Vagina (tissue), 2 donors: ENCODE measurements at regions not wholly inside any gene's neighbourhood (a gene's known extent, or its start where the extent isn't known, plus 50 kb on each side); places are given as distances from the start of the nearest gene placed in this dataset.

ENCODE experiments used
- DNase-seq, 2 donors: peaks; one replicate each; pipeline ENCODE4 v3.0.0-alpha.2; 2017; ENCODE audit errors: extremely low spot score in 2 of 2
- H3K27ac ChIP-seq: fragments of 200-600 bp; sonication (generic); one replicate; pipeline ENCODE4 v1.5.1; 2019
- H3K27me3 ChIP-seq: fragments of 200-600 bp; sonication (generic); one replicate; pipeline ENCODE4 v1.5.1; 2019
- H3K36me3 ChIP-seq, 2 donors: fragments of 200-600 bp; sonication (generic); one replicate each; pipeline ENCODE4 v1.5.1; 2017 to 2019
- H3K4me1 ChIP-seq: fragments of 200-600 bp; sonication (generic); one replicate; pipeline ENCODE4 v1.5.1; 2019
- H3K4me3 ChIP-seq, 2 donors: fragments of 200-600 bp; sonication (generic); 1 replicate in 1 of 2; 2 replicates in 1 of 2; pipeline ENCODE4 v1.5.1; 2016 to 2019
- H3K9me3 ChIP-seq: fragments of 200-600 bp; sonication (generic); one replicate; pipeline ENCODE4 v1.5.1; 2019
- POLR2A ChIP-seq, 2 donors: fragments of 450-650 bp; IDR thresholded peaks; one replicate each; pipeline ENCODE4 v1.6.1; 2017; ENCODE audit warnings: antibody characterized with exemption in 2 of 2, mild to moderate bottlenecking in 2 of 2, moderate library complexity in 2 of 2
- POLR2AphosphoS5 ChIP-seq, 2 donors: sonication (generic); formaldehyde crosslinking; IDR thresholded peaks; one replicate each; pipeline ENCODE4 v1.9.0; 2017; ENCODE audit warnings: antibody characterized with exemption in 2 of 2, mild to moderate bottlenecking in 2 of 2, low read depth in 1 of 2; ENCODE audit not compliant: insufficient read depth in 1 of 2
- intact Hi-C: fragments of 100-400 bp; cut with DNase I; formaldehyde crosslinking; loops from one replicate; pipeline ENCODE4 v1.15.1; 2023
- TF ChIP-seq, protein P1 (sequence below), 3 experiments: fragments of 450-650 bp in 2 of 3; fragments of 200-600 bp in 1 of 3; sonication (generic) in 1 of 3; IDR thresholded peaks; one replicate each; pipeline ENCODE4 v1.5.1; 2017 to 2019; ENCODE audit warnings: antibody characterized with exemption in 3 of 3, mild to moderate bottlenecking in 2 of 3, moderate library complexity in 2 of 3

DNA sequence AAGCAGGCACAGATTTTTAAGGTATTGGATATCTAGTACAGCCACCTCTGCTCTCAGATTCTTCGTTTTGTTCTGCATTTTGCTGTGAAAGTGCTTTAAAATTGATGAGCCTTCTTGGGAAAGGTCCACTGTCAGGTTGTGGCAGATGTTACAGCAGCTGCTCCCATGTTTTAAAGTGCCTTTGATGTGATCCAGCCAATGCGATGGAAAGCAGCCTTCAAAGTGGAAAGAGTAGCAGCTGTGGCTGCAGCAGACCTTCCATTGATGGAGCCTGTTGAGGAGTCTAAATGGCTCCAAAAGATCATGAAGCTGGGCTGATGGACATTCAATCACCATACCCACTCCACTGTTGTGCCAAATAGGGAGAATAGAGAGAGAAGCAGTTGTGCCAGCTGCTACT is 816.9 kb downstream of the PLA2G4A start:
- Histone ChIP-seq H3K9me3 (no peaks in the 10 kb centered on the region), H3K27me3 (no peaks in the 10 kb centered on the region), H3K27ac (no peak overlapping the region), H3K4me3 (no peak overlapping the region), H3K4me1 (no peaks in the 10 kb centered on the region), H3K36me3 (no peaks in the 10 kb centered on the region)
- intact Hi-C loops: no loop called here
- no peak for DNase-seq
- TF ChIP-seq POLR2AphosphoS5 (IDR thresholded peaks at IDR 0.05; ENCODE audit: insufficient read depth in 1 of 2, low read depth in 1 of 2): no peak
- TF ChIP-seq, protein P1, sequence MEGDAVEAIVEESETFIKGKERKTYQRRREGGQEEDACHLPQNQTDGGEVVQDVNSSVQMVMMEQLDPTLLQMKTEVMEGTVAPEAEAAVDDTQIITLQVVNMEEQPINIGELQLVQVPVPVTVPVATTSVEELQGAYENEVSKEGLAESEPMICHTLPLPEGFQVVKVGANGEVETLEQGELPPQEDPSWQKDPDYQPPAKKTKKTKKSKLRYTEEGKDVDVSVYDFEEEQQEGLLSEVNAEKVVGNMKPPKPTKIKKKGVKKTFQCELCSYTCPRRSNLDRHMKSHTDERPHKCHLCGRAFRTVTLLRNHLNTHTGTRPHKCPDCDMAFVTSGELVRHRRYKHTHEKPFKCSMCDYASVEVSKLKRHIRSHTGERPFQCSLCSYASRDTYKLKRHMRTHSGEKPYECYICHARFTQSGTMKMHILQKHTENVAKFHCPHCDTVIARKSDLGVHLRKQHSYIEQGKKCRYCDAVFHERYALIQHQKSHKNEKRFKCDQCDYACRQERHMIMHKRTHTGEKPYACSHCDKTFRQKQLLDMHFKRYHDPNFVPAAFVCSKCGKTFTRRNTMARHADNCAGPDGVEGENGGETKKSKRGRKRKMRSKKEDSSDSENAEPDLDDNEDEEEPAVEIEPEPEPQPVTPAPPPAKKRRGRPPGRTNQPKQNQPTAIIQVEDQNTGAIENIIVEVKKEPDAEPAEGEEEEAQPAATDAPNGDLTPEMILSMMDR (IDR thresholded peaks at IDR 0.05): no peak
- no peak for TF ChIP-seq POLR2A (IDR thresholded peaks at IDR 0.05)

DNA sequence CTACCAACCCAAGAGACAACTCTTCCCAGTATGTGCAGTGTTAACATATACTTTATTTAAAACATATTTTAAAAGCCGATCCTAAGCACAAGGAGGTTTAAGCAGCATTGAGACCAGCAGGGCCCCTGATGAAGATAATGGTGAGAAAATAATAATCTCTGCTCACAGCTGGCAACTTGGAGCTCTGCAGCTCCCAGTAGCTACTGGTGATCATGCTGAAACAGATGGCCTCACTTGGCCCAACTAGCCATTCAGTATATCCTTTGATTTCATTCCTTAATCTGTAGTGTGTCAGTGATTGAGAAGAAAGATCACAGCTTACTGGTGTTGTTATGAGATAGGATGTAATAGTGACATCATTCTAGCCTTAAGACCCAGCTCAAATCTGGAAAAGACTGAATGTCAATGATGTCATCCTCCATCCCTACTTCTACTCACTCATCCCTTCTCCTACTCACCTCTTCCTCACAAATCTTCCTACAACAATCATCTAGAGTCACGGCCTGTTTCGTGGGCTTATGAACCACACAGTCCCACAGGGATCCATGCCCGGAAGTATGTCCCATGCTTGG is 817.9 kb downstream of the PLA2G4A start:
- no peaks in the 10 kb centered on the region for H3K9me3 ChIP-seq
- no peak for DNase-seq
- intact Hi-C loops: no loop called here
- no peak overlapping the region for H3K4me3 ChIP-seq
- TF ChIP-seq, protein P1 (IDR thresholded peaks at IDR 0.05): no peak
- TF ChIP-seq POLR2AphosphoS5 (IDR thresholded peaks at IDR 0.05; ENCODE audit: insufficient read depth in 1 of 2, low read depth in 1 of 2) (no peak), POLR2A (IDR thresholded peaks at IDR 0.05) (no peak)
- H3K36me3 ChIP-seq: no peaks in the 10 kb centered on the region
- H3K27me3 ChIP-seq: no peaks in the 10 kb centered on the region
- no peaks in the 10 kb centered on the region for H3K4me1 ChIP-seq
- H3K27ac ChIP-seq: no peak overlapping the region

DNA sequence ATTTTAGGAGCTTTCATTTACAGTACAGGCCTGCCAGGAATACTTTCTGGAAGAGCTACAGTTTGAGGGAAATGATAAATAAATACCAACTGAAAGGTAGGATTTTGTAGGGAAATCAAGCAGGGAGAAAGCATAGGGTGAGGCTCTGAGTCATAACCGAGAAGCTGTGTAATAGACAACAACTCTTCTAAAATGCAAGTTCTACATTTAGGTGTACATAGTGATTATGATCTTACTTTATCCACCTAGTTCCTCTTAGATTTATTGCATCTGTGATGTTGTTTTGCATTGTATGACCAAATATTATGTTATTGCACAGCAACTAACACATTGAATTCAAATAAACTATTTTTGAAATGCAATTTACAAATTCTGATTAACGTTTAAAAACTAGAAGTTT is 819.3 kb downstream of the PLA2G4A start:
- Histone ChIP-seq H3K27ac (no peak overlapping the region), H3K36me3 (no peaks in the 10 kb centered on the region), H3K4me3 (no peak overlapping the region), H3K9me3 (no peaks in the 10 kb centered on the region), H3K4me1 (no peaks in the 10 kb centered on the region), H3K27me3 (no peaks in the 10 kb centered on the region)
- no peak for DNase-seq
- intact Hi-C loops: no loop called here
- no peak for TF ChIP-seq POLR2AphosphoS5 (IDR thresholded peaks at IDR 0.05; ENCODE audit: insufficient read depth in 1 of 2, low read depth in 1 of 2)
- TF ChIP-seq, protein P1 (IDR thresholded peaks at IDR 0.05): no peak
- TF ChIP-seq POLR2A (IDR thresholded peaks at IDR 0.05): no peak

DNA sequence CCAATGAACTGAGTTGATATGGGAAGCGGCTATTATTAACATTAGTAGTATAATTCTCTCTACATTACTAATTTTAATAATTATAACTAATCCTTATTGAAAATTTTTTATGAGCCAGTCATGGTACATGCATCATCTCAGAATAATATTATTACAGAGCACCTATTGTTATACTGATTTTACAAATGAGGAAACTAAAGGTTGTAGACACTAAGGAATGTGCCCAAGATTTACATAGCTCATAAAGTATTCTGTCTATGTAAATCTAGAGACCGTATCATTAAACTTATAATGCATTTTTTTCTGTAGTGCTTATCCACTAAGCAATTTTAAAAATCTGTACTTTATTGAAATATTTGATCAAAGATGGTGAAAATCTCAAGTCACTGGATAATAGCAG is 825.9 kb downstream of the PLA2G4A start:
- intact Hi-C loops: no loop called here
- no peak for DNase-seq
- Histone ChIP-seq H3K4me3 (no peak overlapping the region), H3K27me3 (no peaks in the 10 kb centered on the region), H3K27ac (no peak overlapping the region), H3K36me3 (no peaks in the 10 kb centered on the region), H3K9me3 (no peaks in the 10 kb centered on the region), H3K4me1 (no peaks in the 10 kb centered on the region)
- TF ChIP-seq, protein P1 (IDR thresholded peaks at IDR 0.05): no peak
- TF ChIP-seq POLR2AphosphoS5 (IDR thresholded peaks at IDR 0.05; ENCODE audit: insufficient read depth in 1 of 2, low read depth in 1 of 2) (no peak), POLR2A (IDR thresholded peaks at IDR 0.05) (no peak)

DNA sequence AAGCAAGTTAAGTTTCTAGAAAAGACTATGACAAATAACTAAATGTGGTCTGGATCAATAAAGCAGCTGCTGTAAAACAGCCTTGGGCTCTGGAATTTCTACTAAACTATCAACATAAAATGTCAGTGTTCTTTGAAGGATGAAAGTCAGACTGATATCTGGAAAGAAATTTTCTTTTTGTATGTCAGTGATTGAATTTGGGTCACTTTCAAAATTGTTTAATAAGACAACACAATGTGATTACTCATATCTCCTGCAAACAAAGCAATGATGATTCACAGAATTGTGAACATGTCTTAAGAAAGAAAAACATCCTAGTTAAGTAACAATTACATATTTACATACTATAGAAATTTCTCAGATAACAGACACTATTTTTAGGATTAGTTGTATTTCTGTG is 826.4 kb downstream of the PLA2G4A start:
- intact Hi-C loops: no loop called here
- no peaks in the 10 kb centered on the region for H3K9me3 ChIP-seq
- no peak overlapping the region for H3K27ac ChIP-seq
- TF ChIP-seq POLR2A (IDR thresholded peaks at IDR 0.05): no peak
- TF ChIP-seq, protein P1 (IDR thresholded peaks at IDR 0.05): no peak
- no peak for TF ChIP-seq POLR2AphosphoS5 (IDR thresholded peaks at IDR 0.05; ENCODE audit: insufficient read depth in 1 of 2, low read depth in 1 of 2)
- no peaks in the 10 kb centered on the region for H3K27me3 ChIP-seq
- H3K4me3 ChIP-seq: no peak overlapping the region
- H3K4me1 ChIP-seq: no peaks in the 10 kb centered on the region
- no peaks in the 10 kb centered on the region for H3K36me3 ChIP-seq
- DNase-seq: no peak
